IMR-90 (cell line): ENCODE measurements at regions not wholly inside any gene's neighbourhood (a gene's known extent, or its start where the extent isn't known, plus 50 kb on each side); places are given as distances from the start of the nearest gene placed in this dataset.

Source experiments
- CTCF ChIP-seq: conservative IDR thresholded peaks from 2 replicates; pipeline ENCODE4 v1.5.1; 2012; ENCODE audit warnings: mild to moderate bottlenecking, low read depth, low read length, improper control_type of control experiment
- ELK1 ChIP-seq: fragments of 150-350 bp; IDR thresholded peaks from 2 replicates; pipeline ENCODE4 v1.6.1; 2016; ENCODE audit warnings: low read depth, mild to moderate bottlenecking, low read length, moderate library complexity, borderline replicate concordance
- MXI1 ChIP-seq: IDR thresholded peaks from 2 replicates; pipeline ENCODE4 v1.6.1; 2012; ENCODE audit warnings: low read depth, mild to moderate bottlenecking, low read length, moderate library complexity, borderline replicate concordance
- POLR2A ChIP-seq: IDR thresholded peaks from 2 replicates; pipeline ENCODE4 v1.6.1; 2012; ENCODE audit warnings: mild to moderate bottlenecking, low read depth, low read length
- RAD21 ChIP-seq: IDR thresholded peaks from 2 replicates; pipeline ENCODE4 v1.6.1; 2012; ENCODE audit warnings: low read length, improper control_type of control experiment
- RCOR1 ChIP-seq: IDR thresholded peaks from 2 replicates; pipeline ENCODE4 v1.6.1; 2012; ENCODE audit warnings: mild to moderate bottlenecking, low read length, improper control_type of control experiment; ENCODE audit not compliant: insufficient replicate concordance
- SMC3 ChIP-seq: fragments of 150-350 bp; IDR thresholded peaks from 2 replicates; pipeline ENCODE4 v1.6.1; 2016; ENCODE audit warnings: low read depth, mild to moderate bottlenecking, antibody characterized with exemption, low read length, moderate library complexity
- USF2 ChIP-seq: fragments of 150-350 bp; IDR thresholded peaks from 2 replicates; pipeline ENCODE4 v1.6.1; 2017; ENCODE audit warnings: mild to moderate bottlenecking, antibody characterized with exemption, low read length, low read depth

- TF ChIP-seq CTCF (no peak), POLR2A (no peak), USF2 (no peak), RAD21 (no peak), SMC3 (no peak), ELK1 (no peak), RCOR1 (no peak), MXI1 (no peak)
Measured at GRCh38 chr18:64233851-64234250, 85.0 kb upstream of the LINC00305 start.
